GM23248 (cell line): ENCODE measurements at regions not wholly inside any gene's neighbourhood (a gene's known extent, or its start where the extent isn't known, plus 50 kb on each side); places are given as distances from the start of the nearest gene placed in this dataset.

ENCODE experiments used
- DNase-seq: peaks from one replicate; pipeline ENCODE4 v3.0.0-alpha.2; 2015
- H2AFZ ChIP-seq: fragments of 200-600 bp; sonication (generic); 2 replicates; pipeline ENCODE4 v1.6.1; 2016; ENCODE audit warnings: antibody characterized with exemption
- H3F3A ChIP-seq: fragments of 200-600 bp; sonication (generic); 2 replicates; pipeline ENCODE4 v1.6.1; 2016; ENCODE audit warnings: mild to moderate bottlenecking, antibody characterized with exemption, mixed run types; ENCODE audit not compliant: insufficient read depth
- H3K27ac ChIP-seq: fragments of 200-600 bp; sonication (generic); 2 replicates; pipeline ENCODE4 v1.5.1; 2016; ENCODE audit warnings: mild to moderate bottlenecking
- H3K27me3 ChIP-seq: fragments of 200-600 bp; sonication (generic); replicated peaks from 2 replicates; pipeline ENCODE4 v1.6.1; 2016; ENCODE audit warnings: mild to moderate bottlenecking; ENCODE audit not compliant: insufficient read depth
- H3K36me3 ChIP-seq: fragments of 200-600 bp; sonication (generic); 2 replicates; pipeline ENCODE4 v1.6.1; 2016; ENCODE audit warnings: low read depth, mild to moderate bottlenecking
- H3K4me1 ChIP-seq: fragments of 200-600 bp; sonication (generic); 2 replicates; pipeline ENCODE4 v1.6.1; 2016; ENCODE audit warnings: mild to moderate bottlenecking; ENCODE audit not compliant: insufficient read depth
- H3K4me2 ChIP-seq: fragments of 200-600 bp; sonication (generic); one replicate; pipeline ENCODE4 v1.6.1; 2016; ENCODE audit warnings: mild to moderate bottlenecking; ENCODE audit not compliant: unreplicated experiment
- H3K4me3 ChIP-seq: fragments of 200-600 bp; sonication (generic); 2 replicates; pipeline ENCODE4 v1.5.1; 2016; ENCODE audit warnings: mild to moderate bottlenecking
- H3K79me2 ChIP-seq: fragments of 200-600 bp; sonication (generic); 2 replicates; pipeline ENCODE4 v1.6.1; 2016; ENCODE audit warnings: mild to moderate bottlenecking; ENCODE audit not compliant: insufficient read depth
- H3K9ac ChIP-seq: fragments of 200-600 bp; sonication (generic); 2 replicates; pipeline ENCODE4 v1.6.1; 2016; ENCODE audit warnings: mild to moderate bottlenecking
- H3K9me2 ChIP-seq: fragments of 200-600 bp; sonication (generic); 2 replicates; pipeline ENCODE4 v1.6.1; 2016; ENCODE audit warnings: mixed run types, mild to moderate bottlenecking, moderate library complexity; ENCODE audit not compliant: insufficient read depth
- H3K9me3 ChIP-seq: fragments of 200-600 bp; sonication (generic); one replicate; pipeline ENCODE4 v1.6.1; 2017; ENCODE audit warnings: low read depth
- H4K20me1 ChIP-seq: fragments of 200-600 bp; sonication (generic); 2 replicates; pipeline ENCODE4 v1.6.0; 2016; ENCODE audit not compliant: insufficient read depth
- EZH2 ChIP-seq: fragments of 200-600 bp; sonication (generic); IDR thresholded peaks from 2 replicates; pipeline ENCODE4 v1.6.1; 2018; ENCODE audit warnings: antibody characterized with exemption, mild to moderate bottlenecking; ENCODE audit not compliant: insufficient read depth, poor library complexity, severe bottlenecking
- EZH2phosphoT487 ChIP-seq: fragments of 200-600 bp; sonication (generic); IDR thresholded peaks from 2 replicates; pipeline ENCODE4 v1.6.1; 2018; ENCODE audit warnings: antibody characterized with exemption, moderate library complexity, mild to moderate bottlenecking, low read depth; ENCODE audit not compliant: insufficient read depth
- WGBS, 2 experiments: methylation state at CpG; one replicate each; pipeline ENCODE4 v1.1.6; 2015 to 2017; ENCODE audit warnings: low lambda C conversion rate in 2 of 2, low coverage in 1 of 2; ENCODE audit errors: missing lambda C conversion rate in 2 of 2; 5-methylcytosine and 5-hydroxymethylcytosine counted together
- in situ Hi-C: fragments of 300-500 bp; cut with MboI; formaldehyde crosslinking; loops from 2 replicates; pipeline ENCODE4 v1.15.0; 2020

DNA sequence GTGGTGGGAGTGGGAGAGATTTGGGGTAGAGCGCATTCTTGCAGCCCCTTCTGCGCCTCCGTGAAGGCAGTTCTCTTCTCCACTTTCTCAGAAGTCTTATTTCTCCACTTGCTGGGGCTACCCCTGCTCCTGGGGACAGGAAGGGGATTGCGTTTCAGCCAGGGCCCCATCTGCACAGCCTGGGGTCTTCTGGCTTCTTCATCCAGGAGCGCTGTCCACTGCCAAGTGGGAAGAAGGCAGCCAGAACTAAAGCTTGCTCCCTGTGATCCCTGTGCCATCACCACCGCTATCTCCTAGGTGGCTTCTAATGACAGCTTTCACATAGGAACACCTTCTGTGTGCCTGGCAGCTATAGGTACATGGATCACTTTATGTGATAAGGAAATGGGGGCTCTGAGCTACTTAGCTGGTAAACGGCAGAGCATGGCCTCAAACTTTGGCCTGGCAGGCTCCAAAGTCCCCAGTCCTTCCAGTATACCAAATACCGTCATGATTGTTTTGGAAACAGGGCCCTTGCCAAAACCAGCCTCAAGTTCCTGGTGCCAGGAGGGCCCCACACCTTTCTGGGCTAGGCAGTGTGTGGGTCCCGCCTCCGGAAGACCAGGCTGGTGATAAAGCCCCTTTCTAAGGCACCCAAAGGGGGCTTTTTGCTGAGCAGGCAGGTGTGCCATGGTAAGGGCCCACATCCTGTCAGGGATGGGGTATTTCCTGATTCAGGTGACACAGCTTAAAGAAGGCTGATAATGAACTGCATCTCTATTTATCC is 60.4 kb upstream of the PAX6 start:
- H2AFZ ChIP-seq = no peak overlapping the region
- in situ Hi-C loops = loop anchor here (25.0 kb wide), 1 partner anchor 384 kb away; no protein-coding TSS in a partner anchor
- H3K9me3 ChIP-seq = no peaks in the 10 kb centered on the region
- 23 to 26% methylated on average over 10 of the region's 10 CpGs for WGBS, 2 experiments
- no peaks in the 10 kb centered on the region for H4K20me1 ChIP-seq
- DNase-seq = no peak
- H3K79me2 ChIP-seq = no peaks in the 10 kb centered on the region
- H3K27me3 ChIP-seq = peaks cover 49% of the 10 kb centered on the region
- H3K27ac ChIP-seq = no peak overlapping the region
- no peaks in the 10 kb centered on the region for H3K4me1 ChIP-seq
- TF ChIP-seq EZH2 (no peak), EZH2phosphoT487 (no peak)
- H3K4me3 ChIP-seq = no peak overlapping the region
- H3K9ac ChIP-seq = no peak overlapping the region
- no peaks in the 10 kb centered on the region for H3K36me3 ChIP-seq
- no peak overlapping the region for H3K4me2 ChIP-seq
- no peaks in the 10 kb centered on the region for H3K9me2 ChIP-seq
- no peaks in the 10 kb centered on the region for H3F3A ChIP-seq

DNA sequence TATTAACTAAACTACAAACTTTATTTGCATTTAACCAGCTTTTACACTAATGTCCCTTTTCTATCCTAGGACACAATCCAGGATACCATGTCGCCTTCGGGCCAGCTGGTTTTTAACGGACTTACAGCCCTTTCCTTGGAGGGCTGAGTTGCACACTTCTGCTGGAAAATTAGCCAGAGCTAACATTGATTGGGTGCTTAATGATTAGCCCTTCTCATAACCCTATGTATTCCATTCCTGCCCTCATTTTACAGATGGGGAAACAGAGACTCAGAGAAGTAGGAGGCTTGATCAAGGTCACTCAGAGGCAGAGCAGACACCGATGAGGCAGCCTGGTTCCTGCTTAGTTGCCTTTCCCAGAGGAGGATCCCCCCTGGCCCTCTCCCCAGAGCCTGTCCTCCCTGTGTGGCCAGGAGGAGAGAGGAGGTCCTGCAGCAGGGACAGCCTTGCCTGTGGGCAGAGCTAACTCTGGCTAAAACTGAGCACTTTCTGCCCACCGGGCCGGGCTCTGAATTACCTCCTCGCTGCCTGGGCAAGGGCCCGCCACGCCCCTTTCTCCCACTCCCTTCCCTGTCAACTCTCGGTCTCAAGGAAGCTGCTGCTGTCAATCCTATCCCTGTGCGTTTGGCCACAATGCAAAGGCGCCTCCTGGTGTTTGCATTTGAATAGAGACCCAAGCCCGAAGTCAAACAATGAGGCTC is 59.6 kb upstream of the PAX6 start:
- Histone ChIP-seq H3K4me2 (no peak overlapping the region), H4K20me1 (no peaks in the 10 kb centered on the region), H3F3A (no peaks in the 10 kb centered on the region), H3K27me3 (peaks cover 49% of the 10 kb centered on the region), H3K4me1 (no peaks in the 10 kb centered on the region), H3K4me3 (no peak overlapping the region), H2AFZ (no peak overlapping the region), H3K9me3 (no peaks in the 10 kb centered on the region), H3K9ac (no peak overlapping the region), H3K9me2 (no peaks in the 10 kb centered on the region), H3K79me2 (no peaks in the 10 kb centered on the region), H3K36me3 (no peaks in the 10 kb centered on the region), H3K27ac (no peak overlapping the region)
- TF ChIP-seq EZH2phosphoT487 (no peak), EZH2 (no peak)
- in situ Hi-C loops = loop anchor here (25.0 kb wide), 1 partner anchor 383 kb away; no protein-coding TSS in a partner anchor
- WGBS, 2 experiments = 19 to 20% methylated on average over 13 of the region's 13 CpGs
- peak; percentile 50 for DNase-seq

DNA sequence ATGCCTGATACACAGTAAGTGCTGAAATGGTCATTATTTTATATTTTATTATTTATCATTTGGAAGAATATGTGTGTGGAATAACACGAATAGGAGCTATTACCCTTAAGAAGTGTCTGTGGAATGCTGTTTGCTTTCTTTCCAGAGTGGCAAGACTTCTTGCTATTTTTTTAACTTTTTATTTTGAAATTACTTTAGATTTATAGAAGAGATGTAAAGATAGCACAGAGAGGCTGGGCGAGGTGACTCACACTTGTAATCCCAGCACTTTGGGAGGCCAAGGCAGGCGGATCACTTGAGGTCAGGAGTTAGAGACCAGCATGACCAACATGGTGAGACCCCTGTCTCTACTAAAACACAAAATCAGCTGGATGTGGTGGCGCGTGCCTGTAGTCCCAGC is 58.9 kb upstream of the PAX6 start:
- in situ Hi-C loops = loop anchor here (25.0 kb wide), 1 partner anchor 383 kb away; no protein-coding TSS in a partner anchor
- DNase-seq = no peak

DNA sequence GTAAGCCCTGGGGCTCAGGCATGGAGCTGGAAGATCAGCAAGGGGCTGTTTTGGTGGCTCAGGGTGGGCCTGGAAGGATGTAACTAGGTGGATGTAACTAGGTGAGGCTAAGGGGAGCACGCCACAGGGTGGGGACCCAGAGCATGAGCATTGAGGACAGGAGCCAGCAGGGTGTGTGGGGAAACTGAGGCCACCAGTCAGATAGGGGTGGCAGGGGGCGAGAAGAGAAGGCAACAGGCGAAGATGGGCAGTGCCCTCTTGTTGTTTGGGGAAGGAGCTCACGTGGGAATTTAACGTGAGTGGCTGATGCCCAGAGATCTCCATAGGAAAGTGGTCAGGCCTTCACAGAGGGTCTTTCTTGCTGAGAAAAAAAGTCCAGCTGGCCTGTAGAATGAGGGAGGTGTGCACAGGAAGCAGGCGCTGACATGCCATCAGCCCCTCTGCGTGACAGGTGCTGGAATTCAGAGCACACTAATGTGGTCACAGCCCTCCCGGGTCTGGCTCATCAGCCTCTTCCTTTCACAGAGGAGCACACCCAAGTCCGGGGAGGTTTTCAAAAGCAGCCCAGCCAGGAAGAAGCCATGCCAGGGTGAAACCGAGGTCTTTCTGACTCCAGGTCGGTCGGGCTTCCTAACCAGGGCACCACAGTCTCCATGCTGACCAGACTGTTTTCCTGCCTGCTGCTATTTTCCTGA is 54.6 kb upstream of the PAX6 start:
- WGBS, 2 experiments = 36 to 37% methylated on average over 12 of the region's 12 CpGs
- Histone ChIP-seq H3K9me2 (no peaks in the 10 kb centered on the region), H3K4me2 (no peak overlapping the region), H3K4me3 (no peak overlapping the region), H3K9me3 (no peaks in the 10 kb centered on the region), H3K27me3 (peaks cover 24% of the 10 kb centered on the region), H3K36me3 (no peaks in the 10 kb centered on the region), H4K20me1 (no peaks in the 10 kb centered on the region), H3K4me1 (no peaks in the 10 kb centered on the region), H3K79me2 (no peaks in the 10 kb centered on the region), H3F3A (no peaks in the 10 kb centered on the region), H2AFZ (no peak overlapping the region), H3K9ac (no peak overlapping the region), H3K27ac (no peak overlapping the region)
- in situ Hi-C loops = loop anchor here (25.0 kb wide), 1 partner anchor 378 kb away; no protein-coding TSS in a partner anchor
- DNase-seq = no peak
- TF ChIP-seq EZH2 = no peak
- no peak for TF ChIP-seq EZH2phosphoT487

More for the DNA sequence above, 58.9 kb upstream of the PAX6 start:
- Histone ChIP-seq H3K4me3 (no peak overlapping the region), H3K4me2 (no peak overlapping the region), H3K79me2 (no peaks in the 10 kb centered on the region), H3K9ac (no peak overlapping the region), H3K27ac (no peak overlapping the region), H3F3A (no peaks in the 10 kb centered on the region), H3K9me3 (no peaks in the 10 kb centered on the region), H2AFZ (no peak overlapping the region), H3K9me2 (no peaks in the 10 kb centered on the region), H4K20me1 (no peaks in the 10 kb centered on the region), H3K4me1 (no peaks in the 10 kb centered on the region), H3K27me3 (peaks cover 42% of the 10 kb centered on the region), H3K36me3 (no peaks in the 10 kb centered on the region)
- WGBS, 2 experiments = 73 to 76% methylated on average over 5 of the region's 5 CpGs
- TF ChIP-seq EZH2 (no peak), EZH2phosphoT487 (no peak)
